Activated T-cell treated with anti-CD3 and anti-CD28 coated beads, Interleukin-2, amount 50 U/mL, for 72 hours (primary cell): ENCODE measurements at regions not wholly inside any gene's neighbourhood (a gene's known extent, or its start where the extent isn't known, plus 50 kb on each side); places are given as distances from the start of the nearest gene placed in this dataset.
"Not testable (repeated sequence)": the region's sequence is repeated elsewhere in the genome, so short reads cannot be mapped to it uniquely, and the experiment has no call there.

Experiments used
- ATAC-seq, 2 donors: fragments of 150-1000 bp; cut with Tn5 transposase; replicated peaks in 1 of 2; 2 replicates each; pipeline ENCODE4 v1.10.0; 2021; ENCODE audit warnings: moderate library complexity in 2 of 2, mild to moderate bottlenecking in 1 of 2
- DNase-seq, 2 donors: peaks; one replicate each; pipeline ENCODE4 v3.0.0; 2021 to 2022; ENCODE audit warnings: mixed read lengths in 1 of 2
- H3K27ac Mint-ChIP-seq: one replicate; pipeline ENCODE4 v1.8.0; 2022; ENCODE audit warnings: mild to moderate bottlenecking, moderate library complexity, mixed read lengths
- H3K27me3 Mint-ChIP-seq: one replicate; pipeline ENCODE4 v1.8.0; 2022; ENCODE audit warnings: low read depth, mixed read lengths
- H3K36me3 Mint-ChIP-seq, 2 donors: one replicate each; pipeline ENCODE4 v1.8.0; 2022; ENCODE audit warnings: mixed read lengths in 2 of 2, mild to moderate bottlenecking in 1 of 2; ENCODE audit not compliant: insufficient read depth in 2 of 2
- H3K4me1 Mint-ChIP-seq: one replicate; pipeline ENCODE4 v1.8.0; 2022; ENCODE audit warnings: low read depth, mixed read lengths
- H3K4me3 Mint-ChIP-seq, 2 donors: one replicate each; pipeline ENCODE4 v1.8.0; 2022; ENCODE audit warnings: mild to moderate bottlenecking in 2 of 2, mixed read lengths in 2 of 2, moderate library complexity in 2 of 2
- H3K9me3 Mint-ChIP-seq, 2 donors: one replicate each; pipeline ENCODE4 v1.8.0; 2022; ENCODE audit warnings: mixed read lengths in 2 of 2

DNA sequence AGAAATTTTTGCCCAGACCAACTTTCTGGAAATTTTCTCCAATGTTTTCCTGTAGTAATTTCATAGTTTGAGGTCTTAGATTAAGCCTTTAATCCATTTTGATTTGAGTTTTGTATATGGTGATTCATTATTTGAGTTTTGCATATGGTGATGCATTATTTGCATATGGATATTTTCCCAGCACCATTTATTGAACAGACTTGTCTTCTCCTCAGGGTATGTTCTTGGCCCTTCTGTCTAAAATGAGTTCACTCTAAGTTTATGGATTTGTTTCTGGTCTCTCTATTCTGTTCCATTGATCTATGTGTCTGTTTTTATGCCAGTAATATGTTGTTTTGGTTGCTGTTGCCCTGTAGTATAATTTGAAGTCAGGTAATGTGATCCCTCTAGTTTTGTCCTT, 139.3 kb downstream of the SLC25A46 start:
- Mint-ChIP-seq H3K9me3 (peaks cover 0 to 2% of the 10 kb centered on the region in 2 donors), H3K27ac (no peak overlapping the region), H3K27me3 (no peaks in the 10 kb centered on the region), H3K4me1 (no peaks in the 10 kb centered on the region), H3K4me3 (no peak overlapping the region), H3K36me3 (no peaks in the 10 kb centered on the region)
- ATAC-seq (no peak), DNase-seq (no peak)

DNA sequence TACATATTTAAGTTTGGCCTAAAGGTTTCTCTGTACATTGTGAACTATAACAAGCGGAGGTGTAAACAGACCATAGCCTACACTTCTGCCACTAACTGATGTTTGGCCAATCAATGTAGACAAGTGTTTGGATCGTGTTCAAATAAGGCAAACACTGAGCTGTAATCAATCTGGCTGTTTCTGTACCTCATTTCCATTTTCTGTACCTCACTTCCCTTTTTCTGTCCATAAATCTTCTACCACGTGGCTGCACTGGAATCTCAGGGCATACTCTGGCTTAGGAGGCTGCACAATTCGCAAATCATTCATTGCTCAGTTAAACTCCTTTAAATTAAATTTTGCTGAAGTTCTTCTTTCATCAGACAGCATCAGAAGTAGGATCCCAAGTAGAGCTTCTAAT, 140.9 kb downstream of the SLC25A46 start:
- H3K36me3 Mint-ChIP-seq: no peaks in the 10 kb centered on the region
- no peaks in the 10 kb centered on the region for H3K4me1 Mint-ChIP-seq
- no peak overlapping the region for H3K4me3 Mint-ChIP-seq
- ATAC-seq (no peak), DNase-seq (no peak)
- no peaks in the 10 kb centered on the region for H3K27me3 Mint-ChIP-seq
- no peak overlapping the region for H3K27ac Mint-ChIP-seq
- peaks cover 0 to 2% of the 10 kb centered on the region in 2 donors for H3K9me3 Mint-ChIP-seq

DNA sequence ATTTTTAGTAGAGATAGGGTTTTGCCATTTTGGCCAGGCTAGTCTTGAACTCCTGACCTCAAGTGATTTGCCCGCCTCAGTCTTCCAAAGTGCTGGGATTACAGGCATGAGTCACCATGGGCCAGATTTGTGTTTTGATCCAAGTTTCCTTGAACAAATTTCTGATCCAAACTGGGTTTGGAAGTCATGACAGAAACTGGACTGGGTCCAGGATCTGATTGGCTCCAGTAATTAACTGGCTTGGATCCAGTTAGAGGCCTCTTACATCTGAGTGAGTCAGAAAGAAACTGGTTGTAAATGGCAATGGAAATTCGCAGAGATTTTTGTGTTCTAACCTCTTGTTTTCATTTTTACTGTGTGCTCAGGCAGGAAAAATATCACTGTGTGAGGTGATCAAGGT, 141.6 kb downstream of the SLC25A46 start:
- no peak for DNase-seq
- Mint-ChIP-seq H3K9me3 (peaks cover 0 to 2% of the 10 kb centered on the region in 2 donors), H3K27me3 (no peaks in the 10 kb centered on the region), H3K4me1 (no peaks in the 10 kb centered on the region), H3K27ac (no peak overlapping the region), H3K36me3 (no peaks in the 10 kb centered on the region), H3K4me3 (no peak overlapping the region)
- no peak for ATAC-seq

GRCh38 chr5:110884005-110884404, 145.2 kb downstream of the SLC25A46 start:
- no peak overlapping the region for H3K27ac Mint-ChIP-seq
- H3K9me3 Mint-ChIP-seq: peaks cover 2 to 5% of the 10 kb centered on the region in 2 donors
- no peaks in the 10 kb centered on the region for H3K27me3 Mint-ChIP-seq
- no peaks in the 10 kb centered on the region for H3K36me3 Mint-ChIP-seq
- no peaks in the 10 kb centered on the region for H3K4me1 Mint-ChIP-seq
- H3K4me3 Mint-ChIP-seq: no peak overlapping the region
- no peak for ATAC-seq
- DNase-seq: no peak

- not testable (repeated sequence) for H3K4me1 Mint-ChIP-seq
These were observed 148.4 kb downstream of the SLC25A46 start for GRCh38 chr5:110887170-110887569.

DNA sequence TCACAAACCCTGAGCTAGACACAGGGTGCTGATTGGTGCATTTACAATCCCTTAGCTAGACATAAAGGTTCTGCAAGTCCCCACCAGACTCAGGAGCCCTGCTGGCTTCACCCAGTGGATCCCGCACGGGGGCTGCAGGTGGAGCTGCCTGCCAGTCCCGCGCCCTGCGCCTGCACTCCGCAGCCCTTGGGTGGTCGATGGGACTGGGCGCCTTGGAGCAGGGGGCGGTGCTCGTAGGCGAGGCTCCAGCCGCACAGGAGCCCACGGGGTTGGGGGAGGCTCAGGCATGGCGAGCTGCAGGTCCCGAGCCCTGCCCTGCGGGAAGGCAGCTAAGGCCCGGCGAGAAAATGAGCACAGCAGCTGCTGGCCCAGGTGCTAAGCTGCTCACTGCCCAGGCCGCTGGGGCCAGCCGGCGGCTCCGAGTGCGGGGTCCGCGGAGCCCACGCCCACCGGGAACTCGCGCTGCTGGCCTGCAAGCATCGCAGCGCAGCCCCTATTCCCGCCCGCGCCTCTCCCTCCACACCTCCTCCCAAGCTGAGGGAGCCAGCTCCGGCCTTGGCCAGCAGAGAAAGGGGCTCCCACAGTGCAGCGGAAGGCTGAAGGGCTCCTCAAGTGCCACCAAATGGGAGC, 155.2 kb downstream of the SLC25A46 start:
- H3K4me3 Mint-ChIP-seq, H3K27ac Mint-ChIP-seq, ATAC-seq, DNase-seq, H3K9me3 Mint-ChIP-seq, H3K36me3 Mint-ChIP-seq, H3K27me3 Mint-ChIP-seq, H3K4me1 Mint-ChIP-seq: not testable (repeated sequence)

More at GRCh38 chr5:110887170-110887569, 148.4 kb downstream of the SLC25A46 start:
- H3K27ac Mint-ChIP-seq, ATAC-seq, H3K4me3 Mint-ChIP-seq, DNase-seq, H3K27me3 Mint-ChIP-seq, H3K36me3 Mint-ChIP-seq: not testable (repeated sequence)
- peaks cover 5 to 11% of the 10 kb centered on the region in 2 donors for H3K9me3 Mint-ChIP-seq

DNA sequence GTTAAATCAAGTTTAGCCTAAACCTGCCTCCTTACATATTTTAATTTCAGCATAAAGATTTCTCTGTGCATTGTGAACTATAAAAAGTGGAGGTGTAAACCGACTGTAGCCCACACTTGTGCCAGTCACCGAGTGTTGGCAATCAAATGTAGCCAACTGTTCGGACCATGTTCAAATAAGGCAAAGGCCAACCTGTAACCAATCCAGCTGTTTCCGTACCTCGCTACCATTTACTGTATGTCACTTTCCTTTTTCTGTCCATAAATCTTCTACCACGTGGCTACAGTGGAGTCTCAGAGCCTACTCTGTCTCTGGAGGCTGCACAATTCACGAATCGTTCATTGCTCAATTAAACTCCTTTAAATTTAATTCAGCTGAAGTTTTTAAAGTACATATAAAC, 156.0 kb downstream of the SLC25A46 start:
- H3K27ac Mint-ChIP-seq: no peak overlapping the region
- ATAC-seq (no peak), DNase-seq (no peak)
- H3K27me3 Mint-ChIP-seq: no peaks in the 10 kb centered on the region
- H3K4me3 Mint-ChIP-seq: no peak overlapping the region
- no peaks in the 10 kb centered on the region for H3K36me3 Mint-ChIP-seq
- H3K4me1 Mint-ChIP-seq: peaks cover 4% of the 10 kb centered on the region
- H3K9me3 Mint-ChIP-seq: peaks cover 4% of the 10 kb centered on the region in 2 donors

DNA sequence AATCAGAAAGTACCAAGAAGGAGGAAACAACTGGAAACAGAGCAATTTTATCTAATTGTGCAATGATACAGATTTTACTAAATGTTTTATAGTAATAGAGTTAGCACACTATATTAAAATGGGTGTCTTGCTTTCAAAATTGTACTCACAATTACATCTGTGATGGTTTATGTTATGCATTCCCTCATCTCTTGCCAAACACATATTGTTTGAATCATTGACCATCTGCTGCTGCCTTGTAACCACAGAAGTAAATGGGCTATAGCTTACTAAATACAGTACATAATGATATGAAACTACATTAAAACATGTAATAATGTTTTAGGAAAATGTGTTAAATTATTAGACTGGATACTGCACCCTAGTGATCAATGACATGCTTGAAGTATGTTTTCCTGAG, 158.1 kb downstream of the SLC25A46 start:
- no peaks in the 10 kb centered on the region for H3K9me3 Mint-ChIP-seq
- ATAC-seq (no peak), DNase-seq (no peak)
- H3K27ac Mint-ChIP-seq: no peak overlapping the region
- H3K4me1 Mint-ChIP-seq: peaks cover 9% of the 10 kb centered on the region
- no peak overlapping the region for H3K4me3 Mint-ChIP-seq
- H3K27me3 Mint-ChIP-seq: no peaks in the 10 kb centered on the region
- H3K36me3 Mint-ChIP-seq: peaks cover 0 to 2% of the 10 kb centered on the region in 2 donors

GRCh38 chr5:110899566-110900412, 161.0 kb downstream of the SLC25A46 start:
- no peaks in the 10 kb centered on the region for H3K9me3 Mint-ChIP-seq
- H3K36me3 Mint-ChIP-seq: peaks cover 0 to 2% of the 10 kb centered on the region in 2 donors
- H3K4me1 Mint-ChIP-seq: peaks cover 9% of the 10 kb centered on the region
- peak overlapping the region; percentile 93 for H3K27ac Mint-ChIP-seq
- peak overlapping the region in 1 of 2 donors; percentile 79 for H3K4me3 Mint-ChIP-seq
- H3K27me3 Mint-ChIP-seq: no peaks in the 10 kb centered on the region
- peak; percentile 78 to 83 for ATAC-seq
- DNase-seq: peak in 1 of 2 donors; percentile 1

- DNase-seq: no peak
- H3K4me3 Mint-ChIP-seq: peak overlapping the region in 1 of 2 donors; percentile 49
- peak; percentile 45 to 71 for ATAC-seq
These were observed 162.0 kb downstream of the SLC25A46 start for GRCh38 chr5:110900829-110901228.

DNA sequence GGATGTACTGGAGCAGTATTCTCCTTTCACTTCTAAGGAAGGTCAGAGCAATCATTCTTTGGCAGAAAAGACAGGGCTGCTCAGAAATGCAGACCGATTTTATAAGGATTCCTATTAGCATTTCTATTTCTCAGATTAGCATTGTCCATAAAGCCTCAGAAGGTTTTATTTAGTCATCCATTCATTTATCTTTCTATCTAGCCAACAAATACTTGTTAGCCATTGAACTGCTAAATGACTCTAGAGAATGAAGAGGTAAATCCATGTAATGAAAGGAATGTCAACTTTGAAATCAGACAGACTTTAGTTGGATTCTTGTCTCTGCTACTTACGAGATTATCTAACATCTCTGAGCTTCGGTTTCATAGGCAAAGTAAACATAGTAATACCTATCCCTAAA, 165.2 kb downstream of the SLC25A46 start:
- Mint-ChIP-seq H3K4me3 (no peak overlapping the region), H3K27ac (no peak overlapping the region), H3K9me3 (peaks cover 2 to 6% of the 10 kb centered on the region in 2 donors), H3K36me3 (peaks cover 0 to 4% of the 10 kb centered on the region in 2 donors), H3K27me3 (peaks cover 8% of the 10 kb centered on the region), H3K4me1 (peaks cover 9% of the 10 kb centered on the region)
- DNase-seq (no peak), ATAC-seq (no peak)

More at GRCh38 chr5:110900829-110901228, 162.0 kb downstream of the SLC25A46 start:
- H3K27ac Mint-ChIP-seq: peak overlapping the region; percentile 93
- peaks cover 7% of the 10 kb centered on the region for H3K27me3 Mint-ChIP-seq
- peaks cover 9% of the 10 kb centered on the region for H3K4me1 Mint-ChIP-seq
- peaks cover 0 to 3% of the 10 kb centered on the region in 2 donors for H3K9me3 Mint-ChIP-seq
- H3K36me3 Mint-ChIP-seq: peaks cover 0 to 2% of the 10 kb centered on the region in 2 donors

DNA sequence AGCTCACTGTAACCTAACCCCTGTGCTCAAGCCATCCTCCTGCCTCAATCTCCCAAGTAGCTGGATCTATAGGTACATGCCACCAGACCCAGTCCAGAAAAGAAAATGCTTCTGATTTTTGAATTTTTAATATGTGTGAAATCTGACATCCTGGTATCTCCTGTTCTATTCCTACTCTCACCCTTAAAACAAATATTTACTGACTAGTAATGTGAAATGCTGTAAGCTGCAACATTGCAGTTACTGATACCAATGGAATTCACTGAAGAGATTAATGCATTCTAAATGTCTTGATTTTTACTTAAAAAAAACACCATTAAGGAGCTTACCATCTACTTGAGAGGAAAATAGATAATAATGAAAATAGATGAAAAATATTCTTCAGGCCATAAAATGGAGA, 162.7 kb upstream of the TSLP start:
- peaks cover 2 to 6% of the 10 kb centered on the region in 2 donors for H3K9me3 Mint-ChIP-seq
- H3K4me1 Mint-ChIP-seq: no peaks in the 10 kb centered on the region
- ATAC-seq (no peak), DNase-seq (no peak)
- no peak overlapping the region for H3K27ac Mint-ChIP-seq
- H3K4me3 Mint-ChIP-seq: no peak overlapping the region
- H3K36me3 Mint-ChIP-seq: peaks cover 0 to 2% of the 10 kb centered on the region in 2 donors
- peaks cover 17% of the 10 kb centered on the region for H3K27me3 Mint-ChIP-seq

DNA sequence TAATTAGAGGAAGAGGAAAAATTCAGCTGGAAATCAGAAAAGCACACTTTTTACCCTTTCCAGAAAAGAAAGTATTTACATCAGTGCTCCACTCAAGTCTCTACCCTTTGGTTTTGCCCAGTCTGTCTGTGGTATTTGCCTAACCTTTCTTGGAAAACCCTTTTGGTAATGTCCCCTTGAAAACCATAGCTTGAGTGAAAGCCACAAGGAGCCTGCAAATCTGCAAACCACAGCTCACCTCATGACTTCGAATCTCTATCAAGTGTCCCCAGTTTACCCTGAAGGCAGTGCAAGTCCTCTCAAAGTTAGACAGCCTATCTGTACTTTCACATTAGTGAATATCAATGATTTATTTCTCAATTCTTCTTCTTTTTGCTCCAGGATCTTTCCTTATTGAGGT, 162.1 kb upstream of the TSLP start:
- peak in 1 of 2 donors; percentile 28 for ATAC-seq

More for the DNA sequence above, 162.1 kb upstream of the TSLP start:
- H3K4me1 Mint-ChIP-seq: no peaks in the 10 kb centered on the region
- H3K4me3 Mint-ChIP-seq: no peak overlapping the region
- DNase-seq: no peak
- H3K9me3 Mint-ChIP-seq: peaks cover 2 to 6% of the 10 kb centered on the region in 2 donors
- peaks cover 17% of the 10 kb centered on the region for H3K27me3 Mint-ChIP-seq
- H3K36me3 Mint-ChIP-seq: peaks cover 0 to 2% of the 10 kb centered on the region in 2 donors
- no peak overlapping the region for H3K27ac Mint-ChIP-seq
